GM18909 (cell line): ENCODE measurements at regions not wholly inside any gene's neighbourhood (a gene's known extent, or its start where the extent isn't known, plus 50 kb on each side); places are given as distances from the start of the nearest gene placed in this dataset.

ENCODE experiments used
- ATAC-seq: cut with Tn5 transposase; IDR thresholded peaks from one replicate; pipeline ENCODE4 v1.9.1; 2021; ENCODE audit warnings: mild to moderate bottlenecking; ENCODE audit not compliant: unreplicated experiment, poor library complexity

- ATAC-seq = no peak
Measured at GRCh38 chr20:60124776-60125381, 166.7 kb downstream of the CDH26 start.

- ATAC-seq = no peak
Measured at GRCh38 chr20:60125513-60125912, 167.3 kb downstream of the CDH26 start.

- no peak for ATAC-seq
Measured at GRCh38 chr20:60126975-60127374, 168.8 kb downstream of the CDH26 start.

DNA sequence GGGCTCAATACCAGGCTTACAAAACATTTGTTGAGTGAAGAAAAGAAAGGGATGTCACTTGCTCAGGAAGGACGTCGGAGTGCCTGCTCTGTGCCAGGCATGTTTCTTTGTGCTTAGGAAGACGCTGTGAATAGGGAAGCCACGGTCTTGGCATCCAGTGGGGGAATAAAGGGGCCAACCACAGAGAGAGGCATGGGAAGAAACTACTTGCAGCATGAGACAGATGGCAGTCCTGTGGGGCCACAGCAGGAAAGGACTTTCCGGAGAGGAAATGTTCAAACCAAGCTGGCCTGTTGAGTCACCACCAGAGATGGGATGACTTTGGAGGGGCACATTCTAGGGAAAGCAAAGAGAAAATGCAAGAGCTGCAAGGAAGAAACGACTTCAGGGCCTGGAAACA lies 173.2 kb downstream of the CDH26 start:
- ATAC-seq = no peak

GRCh38 chr20:60132162-60132826 lies 174.1 kb downstream of the CDH26 start:
- ATAC-seq = no peak

DNA sequence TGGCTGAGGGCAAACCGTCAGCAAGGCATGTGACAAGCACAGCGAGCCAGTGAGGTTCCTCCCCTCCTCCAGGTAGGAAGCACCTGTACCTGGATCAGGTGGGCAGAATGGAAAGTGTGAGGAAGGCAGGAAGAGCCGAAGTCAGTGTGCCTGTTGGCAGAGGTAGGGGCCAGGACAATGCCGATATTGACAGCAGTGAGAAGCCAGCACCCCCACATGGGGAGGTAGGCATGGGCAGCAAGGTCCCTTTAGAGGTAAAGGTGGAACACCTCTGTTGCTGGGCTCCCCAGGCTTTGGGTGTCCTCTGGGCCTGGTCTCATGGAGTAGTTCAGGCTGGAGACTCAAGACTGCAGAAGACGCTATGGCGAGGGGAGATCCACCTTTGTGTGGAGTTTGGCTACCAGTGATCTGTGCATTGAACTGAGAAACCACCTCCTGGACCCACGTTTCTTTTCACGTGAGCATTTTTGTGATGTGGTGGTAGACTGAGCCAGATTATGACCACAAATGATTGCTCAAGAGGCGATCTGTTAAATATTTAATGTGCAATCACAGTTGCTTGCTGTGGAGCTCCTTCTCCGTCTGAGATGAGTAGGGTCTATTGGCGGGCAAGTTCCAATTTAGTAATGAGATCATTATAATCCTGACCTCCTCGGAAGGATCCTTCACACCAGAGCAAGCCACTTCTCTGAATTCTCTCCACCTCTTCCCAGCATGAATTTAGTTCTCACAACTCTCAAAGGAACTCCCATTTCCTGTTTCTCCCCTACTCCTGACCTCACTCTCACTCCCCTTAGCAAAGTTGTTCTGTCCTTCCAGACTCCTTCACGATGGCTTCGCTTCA lies 174.8 kb downstream of the CDH26 start:
- ATAC-seq = no peak

GRCh38 chr20:60135276-60135675 lies 177.1 kb downstream of the CDH26 start:
- ATAC-seq = no peak

- ATAC-seq = no peak
Measured at GRCh38 chr20:60136645-60137401, 178.6 kb downstream of the CDH26 start.

GRCh38 chr20:60137657-60138245 lies 179.5 kb downstream of the CDH26 start:
- peak; percentile 66 for ATAC-seq

DNA sequence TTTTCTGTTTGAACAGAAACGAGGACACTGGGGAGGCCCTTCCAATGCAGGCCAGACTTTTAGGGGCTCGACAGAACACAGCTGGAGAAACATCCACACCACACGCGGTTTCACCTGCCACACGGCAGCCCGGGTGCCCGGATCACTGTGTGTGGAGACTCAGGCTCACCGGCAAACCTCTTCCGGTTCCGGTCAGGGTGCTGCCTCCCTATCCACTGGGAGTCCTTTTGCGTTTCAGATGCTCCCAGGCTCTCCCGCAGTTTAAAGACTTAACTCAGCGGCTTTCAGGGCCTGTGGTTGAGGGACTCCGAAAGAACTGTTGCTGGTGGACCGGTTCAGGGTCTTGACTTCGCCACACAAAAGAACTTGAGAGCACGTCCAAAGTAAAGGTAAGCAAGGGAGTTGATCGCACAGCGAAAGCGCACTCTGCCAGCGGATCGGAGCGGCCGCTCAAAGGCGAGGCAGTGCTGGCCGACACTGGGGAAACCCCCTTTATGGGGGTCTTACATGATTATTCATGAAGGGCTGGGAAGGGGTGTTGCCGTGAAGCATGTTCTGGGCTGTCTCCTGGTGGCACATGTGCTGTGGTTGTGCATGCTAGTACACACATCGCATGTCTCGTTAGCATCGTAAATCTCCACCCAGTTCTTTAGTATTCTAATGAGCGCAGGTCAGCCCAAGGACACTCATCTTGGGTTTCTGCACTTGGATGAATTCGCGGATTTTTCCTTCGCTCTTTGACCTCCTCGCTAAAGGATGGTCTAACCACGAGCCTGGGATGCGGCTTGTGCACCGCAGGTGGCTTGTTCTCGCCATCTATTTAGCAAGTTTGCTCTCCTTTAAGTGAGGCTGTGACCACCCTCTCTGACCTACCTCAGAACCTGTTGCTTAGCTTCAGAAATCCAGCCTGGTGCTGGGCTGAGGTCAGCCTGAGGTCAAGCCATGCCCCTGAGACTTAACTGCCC lies 180.3 kb downstream of the CDH26 start:
- peak; percentile 77 for ATAC-seq

GRCh38 chr20:60139663-60140446 lies 181.6 kb downstream of the CDH26 start:
- no peak for ATAC-seq

DNA sequence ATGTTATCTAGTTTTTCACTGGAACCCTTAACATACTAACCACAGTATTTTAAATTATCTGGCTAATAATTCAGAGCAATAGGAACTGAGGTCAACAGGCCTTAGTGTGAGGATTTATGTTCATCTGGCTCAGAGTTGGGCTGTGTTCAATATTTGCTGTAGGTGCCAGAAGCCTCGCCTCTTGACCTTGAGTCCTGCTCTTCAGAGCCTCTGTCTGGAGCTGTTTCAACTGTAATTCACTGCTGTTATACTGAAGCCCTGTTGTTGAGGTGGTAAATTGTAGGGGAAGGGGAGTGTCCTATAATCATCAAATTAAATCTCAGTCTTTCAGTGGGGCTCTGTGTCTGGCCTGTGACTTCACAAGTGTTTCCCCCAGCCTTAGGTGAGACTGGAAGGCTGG lies 184.4 kb downstream of the CDH26 start:
- ATAC-seq = no peak

GRCh38 chr20:60143261-60143842 lies 185.1 kb downstream of the CDH26 start:
- no peak for ATAC-seq

DNA sequence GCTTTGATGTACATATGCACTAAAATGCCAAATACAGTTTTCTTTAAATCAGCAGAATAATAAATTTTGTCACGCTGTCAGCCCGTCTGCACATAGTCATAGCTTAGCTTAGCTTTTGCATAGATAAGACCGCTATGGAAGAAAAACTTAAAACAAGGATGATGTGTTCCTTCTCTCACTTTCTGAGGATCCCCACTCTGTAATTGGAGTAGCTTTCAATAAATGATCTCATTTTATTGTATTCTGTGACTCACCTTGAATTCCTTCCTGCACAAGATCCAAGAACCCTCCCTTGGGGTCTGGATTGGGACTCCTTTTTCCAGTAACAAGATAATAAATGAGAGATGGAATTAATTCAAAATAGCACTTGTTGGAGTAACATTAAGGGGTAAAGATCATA lies 186.2 kb downstream of the CDH26 start:
- ATAC-seq = no peak

GRCh38 chr20:60144974-60145527 lies 186.8 kb downstream of the CDH26 start:
- no peak for ATAC-seq

DNA sequence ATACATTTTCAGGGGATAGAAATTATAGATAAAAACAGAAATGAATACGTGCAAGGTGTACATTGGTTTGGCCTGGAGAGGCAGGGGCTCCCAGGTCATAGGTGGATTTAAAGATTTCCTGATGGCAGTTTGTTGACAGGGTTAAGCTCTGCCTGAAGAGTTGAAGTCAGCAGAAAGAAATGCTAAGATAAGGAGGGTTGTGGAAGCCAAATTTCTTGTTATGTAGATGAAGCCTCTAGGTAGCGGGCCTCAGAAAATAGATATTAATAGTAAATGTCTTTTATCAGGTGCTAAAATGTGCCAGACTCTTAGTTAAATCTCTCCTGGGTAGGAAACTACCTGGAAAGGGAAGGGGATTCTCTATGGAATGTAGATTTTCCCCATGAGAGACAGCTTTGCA lies 188.8 kb downstream of the CDH26 start:
- no peak for ATAC-seq

- ATAC-seq = no peak
Measured at GRCh38 chr20:60148885-60149284, 190.7 kb downstream of the CDH26 start.

GRCh38 chr20:60152792-60153191 lies 194.6 kb downstream of the CDH26 start:
- no peak for ATAC-seq
